NCI-H2196 (cell line): ENCODE measurements at regions not wholly inside any gene's neighbourhood (a gene's known extent, or its start where the extent isn't known, plus 50 kb on each side); places are given as distances from the start of the nearest gene placed in this dataset.

ENCODE experiments used
- DNase-seq: peaks from one replicate; lab custom pipeline; 2025; ENCODE audit not compliant: unreplicated experiment; lab: John Stamatoyannopoulos, UW

DNA sequence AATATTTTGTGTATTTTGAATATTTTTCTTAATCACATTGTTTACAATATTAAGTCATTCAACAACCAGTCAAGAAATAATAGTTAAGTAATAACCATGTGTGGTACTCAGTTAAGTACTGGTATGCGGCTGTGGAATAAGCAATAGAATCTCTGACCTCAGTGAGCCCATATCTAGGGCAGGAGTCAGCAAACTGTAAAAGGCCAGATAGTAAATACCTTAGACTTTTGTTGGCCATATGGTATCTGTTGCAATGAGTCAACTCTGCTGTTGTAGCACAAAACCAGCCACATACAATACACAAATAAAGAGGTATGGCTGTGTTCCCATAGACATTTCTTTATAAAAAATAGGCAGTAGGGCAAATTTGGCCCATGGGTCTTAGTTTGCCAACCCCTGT lies 311.6 kb upstream of the SEMA3A start:
- no peak for DNase-seq

DNA sequence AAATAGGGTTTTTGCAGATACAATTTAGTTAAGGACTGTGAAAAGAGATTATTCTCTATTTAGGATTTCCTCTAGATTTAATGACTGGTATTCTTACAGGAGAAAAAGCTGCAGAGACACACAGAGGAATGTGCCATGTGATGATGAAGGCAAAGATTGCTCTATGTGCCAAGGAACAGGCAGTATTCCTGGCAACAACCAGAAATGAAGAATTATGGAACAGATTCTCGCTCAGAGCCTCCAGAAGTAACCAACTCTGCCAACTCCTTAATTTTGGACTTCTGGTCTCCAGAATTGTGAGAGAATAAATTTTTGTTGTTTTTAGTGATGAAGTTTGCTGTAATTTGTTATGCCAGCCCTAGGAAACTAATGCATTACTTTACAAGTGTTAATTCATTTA lies 307.6 kb upstream of the SEMA3A start:
- no peak for DNase-seq

DNA sequence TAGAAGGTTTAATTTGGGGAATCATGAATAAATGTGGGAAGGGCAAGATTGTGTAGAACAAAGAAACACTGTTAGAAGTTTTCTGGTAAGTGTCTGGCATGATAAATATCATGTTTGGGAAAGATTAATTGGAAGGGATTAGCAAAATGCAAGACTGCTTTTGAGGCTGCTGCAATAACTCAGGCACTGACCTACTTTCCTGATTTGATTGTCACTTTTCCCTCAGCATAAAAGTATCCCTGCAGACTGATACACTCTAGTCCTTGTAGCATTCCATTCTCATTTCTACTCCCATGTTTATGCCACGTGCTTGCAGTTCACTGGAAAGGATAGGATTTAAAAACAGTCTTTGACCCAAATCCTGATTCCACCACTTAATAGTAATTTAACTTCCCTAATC lies 303.3 kb upstream of the SEMA3A start:
- DNase-seq = no peak

DNA sequence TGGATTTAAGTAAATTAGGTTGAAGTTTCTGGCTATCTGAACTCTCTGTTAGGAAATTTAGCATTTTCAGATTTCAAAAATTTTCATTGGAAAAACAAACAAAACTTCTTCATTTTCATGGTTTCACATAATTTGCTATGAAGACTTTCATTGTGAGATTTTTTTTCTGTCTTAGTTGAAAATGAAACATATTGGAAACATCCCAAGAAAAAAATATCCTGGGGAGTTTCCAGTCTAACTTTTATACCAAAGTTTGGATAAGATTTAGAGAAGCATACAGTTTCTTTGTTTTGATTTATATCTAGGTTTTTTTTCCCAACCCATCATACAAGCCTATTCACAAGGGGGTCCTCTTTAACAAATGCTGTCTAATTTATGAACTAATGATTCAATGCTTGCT lies 300.5 kb upstream of the SEMA3A start:
- no peak for DNase-seq

DNA sequence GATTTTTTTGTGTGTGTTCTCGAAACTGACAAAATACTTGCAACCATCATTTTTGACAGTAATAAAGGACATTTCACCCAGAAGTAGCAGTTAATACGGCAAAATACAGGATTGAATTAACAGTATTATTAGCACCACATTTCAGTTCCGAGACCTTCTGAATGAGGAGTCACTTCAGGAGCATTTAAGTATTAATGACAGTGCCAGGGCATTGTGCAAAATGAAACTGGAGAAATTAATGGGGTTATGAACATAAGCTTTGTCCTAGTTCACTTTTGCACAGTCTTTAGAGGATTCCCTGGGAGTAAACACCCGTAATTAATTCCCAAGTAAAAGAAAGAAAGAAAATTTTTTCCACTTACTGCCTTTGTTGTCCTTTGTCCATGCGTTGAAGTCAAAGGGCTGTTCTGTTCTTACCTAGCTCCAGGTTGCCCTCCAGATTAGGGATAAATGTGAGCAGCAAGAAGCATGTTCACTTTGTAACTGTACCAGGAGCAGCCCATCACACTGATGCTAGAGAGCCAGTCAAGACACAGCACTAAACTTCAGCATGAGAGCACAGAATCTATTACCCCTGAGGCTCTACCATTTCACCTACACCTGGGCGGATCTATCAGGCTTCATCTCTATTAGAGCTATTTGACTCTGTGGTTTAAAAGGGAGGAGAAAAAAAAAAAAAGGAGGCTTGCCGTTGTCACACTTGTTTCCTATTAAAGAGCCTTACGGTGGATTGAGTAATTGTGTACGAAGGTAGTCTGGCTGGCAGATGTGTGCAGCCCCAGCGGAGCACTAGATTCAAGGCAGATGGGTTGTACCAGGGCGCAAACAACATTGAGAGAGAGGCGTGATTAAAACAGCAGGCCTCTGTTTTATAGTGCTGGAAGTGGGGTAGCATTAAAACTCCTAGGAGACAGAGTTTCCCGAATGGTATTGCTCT lies 297.8 kb upstream of the SEMA3A start:
- no peak for DNase-seq

DNA sequence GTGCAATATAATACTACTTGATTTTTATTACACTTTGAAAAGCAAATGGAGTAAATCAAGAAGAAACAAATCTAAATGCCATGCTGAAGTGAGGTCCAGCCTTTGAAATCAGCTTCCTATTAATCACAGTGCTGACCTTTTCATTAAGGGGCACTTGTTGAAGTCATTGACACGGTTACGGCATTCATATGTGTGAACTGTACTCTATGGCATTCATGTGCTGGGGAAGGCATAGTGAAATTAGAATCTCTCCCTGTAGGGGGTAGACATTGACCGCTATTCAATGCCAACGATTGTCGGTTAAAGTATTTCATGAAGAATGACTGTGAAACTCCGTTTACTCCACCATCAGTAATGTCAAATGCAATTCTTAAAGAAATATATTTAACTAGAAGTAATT lies 296.1 kb upstream of the SEMA3A start:
- DNase-seq = no peak

DNA sequence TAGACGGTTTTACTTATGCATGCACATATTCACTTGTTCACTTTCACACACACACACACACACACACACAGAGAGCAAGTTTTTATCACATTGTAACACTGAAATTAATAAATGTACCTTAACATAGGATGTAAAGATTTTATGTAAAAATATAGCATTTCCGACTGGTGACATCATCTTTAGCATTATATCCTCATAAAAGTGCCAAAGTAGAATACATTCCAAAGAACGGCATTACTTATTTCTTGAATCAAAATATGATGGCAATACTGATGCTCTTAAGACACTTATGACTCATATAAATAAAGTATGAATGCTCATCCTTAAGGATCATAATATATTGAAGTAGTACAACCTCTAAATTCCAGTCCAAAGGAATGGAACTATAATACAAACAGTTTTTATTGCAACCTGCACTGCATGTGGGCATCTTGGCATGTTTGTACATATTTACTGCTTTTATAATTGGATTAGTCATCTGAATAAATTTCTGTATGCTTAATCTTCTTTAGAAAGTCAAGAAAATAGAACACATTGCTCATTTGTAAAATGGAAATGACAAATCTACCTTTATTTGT lies 290.0 kb upstream of the SEMA3A start:
- no peak for DNase-seq

DNA sequence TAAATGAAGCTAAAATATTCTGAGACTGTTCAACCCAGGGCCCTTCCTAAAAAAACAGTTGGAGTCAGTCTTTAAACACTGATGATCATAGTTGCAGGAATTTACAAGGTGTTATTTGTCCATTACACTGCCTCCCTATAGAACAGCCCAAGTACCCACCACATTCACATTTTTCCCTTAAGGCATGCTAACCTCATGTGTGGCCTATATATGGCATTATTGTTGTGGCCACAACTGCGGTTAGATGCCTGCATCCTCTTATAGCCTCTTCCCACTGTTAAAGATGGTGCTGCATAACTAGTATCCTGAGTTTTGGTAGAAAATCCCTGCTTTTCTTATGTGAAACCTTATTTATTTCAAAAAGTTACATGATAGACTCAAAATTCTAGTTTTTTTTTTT lies 287.9 kb upstream of the SEMA3A start:
- DNase-seq = no peak

DNA sequence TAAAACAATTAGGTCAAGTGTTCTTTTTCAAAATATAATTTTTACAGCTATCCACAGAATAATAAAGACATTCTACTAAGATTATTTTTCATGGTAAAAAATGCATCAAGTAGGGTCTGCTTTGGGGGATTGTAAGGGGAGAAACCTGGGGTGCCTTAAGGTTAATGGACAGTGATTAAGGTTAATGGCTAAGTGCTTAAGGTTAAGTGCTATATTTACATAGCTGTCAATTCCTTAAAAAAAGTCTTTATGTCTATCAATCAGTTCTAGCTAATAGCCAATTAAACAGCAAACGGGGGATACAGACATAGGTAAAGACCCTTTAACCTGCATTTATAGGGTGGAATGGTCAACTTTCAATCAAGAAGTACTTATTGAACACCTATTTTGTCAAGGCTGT lies 284.5 kb upstream of the SEMA3A start:
- DNase-seq = no peak

DNA sequence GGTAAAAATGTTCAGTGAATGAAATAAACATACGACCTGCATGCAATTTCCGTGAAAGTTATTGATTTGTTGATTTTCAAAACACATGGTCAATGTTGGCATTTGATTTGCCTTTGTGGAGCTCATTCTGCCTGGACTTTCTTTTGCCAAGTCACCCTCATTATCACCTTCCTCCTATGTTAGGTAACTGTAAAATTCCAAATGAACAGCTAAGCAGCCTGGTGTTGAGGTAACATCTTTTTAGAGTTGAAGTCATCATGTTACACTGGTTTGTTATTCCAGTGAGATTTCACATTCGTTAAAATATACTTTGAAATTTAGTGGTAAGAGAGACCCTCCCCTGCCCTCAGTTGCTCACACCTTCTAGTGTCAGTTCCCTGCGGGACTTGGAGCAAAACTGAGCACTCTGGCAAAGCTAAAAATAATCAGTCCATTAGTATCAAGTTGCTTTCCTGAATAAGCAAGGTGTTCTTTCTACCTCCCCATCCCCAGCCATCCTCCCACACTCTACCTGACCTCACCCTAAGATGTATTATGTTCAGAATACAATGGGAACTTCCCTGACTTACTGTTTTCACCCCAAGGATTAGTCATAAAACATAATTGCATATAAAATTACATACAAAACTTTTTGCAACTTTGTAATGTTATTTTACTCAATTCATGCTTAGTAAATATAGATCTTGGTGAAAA lies 283.3 kb upstream of the SEMA3A start:
- no peak for DNase-seq

DNA sequence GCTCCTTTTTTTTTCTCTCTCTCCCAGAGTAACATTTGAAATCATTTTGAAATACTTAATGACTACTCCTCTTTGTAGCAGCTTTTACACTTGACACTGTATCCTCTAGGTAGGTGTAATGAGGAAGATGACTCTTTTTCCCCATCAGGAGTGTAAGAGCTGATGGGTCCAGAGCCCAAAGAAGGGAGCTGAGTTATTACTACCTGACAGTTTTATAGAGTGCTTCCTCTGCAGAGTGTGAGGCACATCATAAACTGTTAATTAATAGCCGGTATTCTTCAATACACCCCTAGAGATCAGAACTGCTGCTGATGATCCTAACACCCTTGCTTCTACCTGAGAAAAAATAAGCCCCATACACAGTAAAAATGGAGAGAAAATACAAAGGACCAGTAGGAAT lies 279.8 kb upstream of the SEMA3A start:
- no peak for DNase-seq

DNA sequence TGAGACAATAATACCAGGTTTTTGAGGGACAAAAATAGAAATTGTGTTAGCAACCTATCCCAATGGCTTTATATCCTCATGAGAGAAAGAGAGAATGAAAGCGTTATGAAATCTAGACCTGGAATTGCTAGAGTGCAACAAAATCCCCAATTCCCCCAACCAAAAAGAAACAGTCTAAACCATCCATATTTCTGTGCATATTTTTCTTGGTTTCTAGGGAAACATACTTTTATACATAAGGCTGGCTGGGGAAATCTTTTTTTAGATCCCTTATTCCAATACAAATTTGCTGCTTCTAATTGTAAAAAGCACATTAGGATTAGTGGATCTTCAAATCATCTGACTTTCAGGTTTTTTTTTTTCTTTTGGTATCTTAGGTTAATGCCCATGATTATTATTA lies 277.0 kb upstream of the SEMA3A start:
- DNase-seq = no peak

DNA sequence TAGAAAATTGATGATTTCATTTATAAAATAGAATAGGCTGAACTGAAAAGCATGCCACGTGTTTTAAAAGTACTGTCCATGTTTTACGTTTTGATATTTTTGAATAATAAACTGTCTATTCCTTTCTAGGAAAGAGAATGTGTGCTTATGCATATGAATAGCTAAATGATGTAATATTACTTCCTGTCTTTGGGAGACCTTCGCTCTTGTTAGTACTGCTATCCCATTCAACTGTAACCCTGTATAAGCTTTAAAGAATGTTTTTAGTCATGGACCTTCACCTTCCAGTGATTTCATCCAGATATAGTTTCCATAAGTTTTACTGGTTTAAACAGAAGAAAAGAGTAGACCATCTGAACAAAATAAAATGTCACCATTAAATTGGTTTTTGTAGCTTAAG lies 274.4 kb upstream of the SEMA3A start:
- DNase-seq = no peak

DNA sequence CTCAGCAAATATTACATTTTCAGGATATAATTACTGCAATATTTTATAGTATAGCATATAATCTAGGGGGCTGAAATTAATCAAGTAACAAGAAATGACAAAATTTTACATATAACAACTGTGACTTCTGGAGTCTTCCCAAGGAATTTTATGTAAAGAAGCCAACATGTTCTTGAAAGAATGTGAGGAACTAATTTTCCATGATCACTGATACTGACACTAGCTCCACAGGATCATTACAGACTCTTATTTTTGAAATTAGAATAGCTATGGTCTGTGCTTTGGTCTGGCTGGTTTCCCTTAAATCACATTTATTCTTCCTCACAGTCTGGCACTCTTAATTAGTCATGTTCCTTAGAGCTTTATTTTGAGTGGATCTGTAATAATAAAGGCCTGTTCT lies 267.7 kb upstream of the SEMA3A start:
- DNase-seq = no peak

DNA sequence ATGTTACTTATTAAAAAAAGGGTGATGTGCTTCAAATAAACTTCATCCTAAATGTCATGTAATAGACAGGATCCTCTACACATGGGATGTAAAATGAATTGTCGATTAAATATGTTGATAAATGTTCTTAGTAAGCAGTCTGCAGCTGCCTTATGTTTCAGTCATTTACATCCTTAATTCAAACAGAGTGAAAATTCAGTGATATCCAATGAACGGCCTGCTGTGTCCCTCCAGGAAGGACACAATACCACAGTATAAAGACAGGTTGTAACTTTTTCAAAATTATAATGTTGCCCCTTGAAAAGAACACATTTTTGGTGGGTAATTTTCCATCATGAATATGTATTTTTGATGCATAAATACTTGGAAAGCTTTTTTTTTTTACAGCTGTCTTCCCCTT lies 266.5 kb upstream of the SEMA3A start:
- no peak for DNase-seq

DNA sequence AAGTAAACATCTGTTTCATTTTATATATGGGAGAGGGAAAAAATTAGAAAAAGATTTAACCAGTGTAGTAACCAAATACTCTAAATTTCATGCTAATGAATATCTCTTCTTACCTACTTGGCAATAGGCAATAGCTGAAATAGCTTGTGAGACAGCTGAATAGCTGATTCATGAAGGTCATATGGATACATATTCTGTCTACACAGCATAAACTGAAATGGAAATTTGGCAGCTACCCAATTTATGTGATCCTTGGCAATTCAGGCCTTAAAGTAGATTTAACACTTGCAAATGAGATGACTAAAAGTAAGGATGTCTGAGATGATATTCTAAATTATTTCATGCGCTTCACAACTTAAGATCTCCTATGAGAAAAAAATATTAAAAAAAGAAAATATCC lies 261.2 kb upstream of the SEMA3A start:
- DNase-seq = no peak

DNA sequence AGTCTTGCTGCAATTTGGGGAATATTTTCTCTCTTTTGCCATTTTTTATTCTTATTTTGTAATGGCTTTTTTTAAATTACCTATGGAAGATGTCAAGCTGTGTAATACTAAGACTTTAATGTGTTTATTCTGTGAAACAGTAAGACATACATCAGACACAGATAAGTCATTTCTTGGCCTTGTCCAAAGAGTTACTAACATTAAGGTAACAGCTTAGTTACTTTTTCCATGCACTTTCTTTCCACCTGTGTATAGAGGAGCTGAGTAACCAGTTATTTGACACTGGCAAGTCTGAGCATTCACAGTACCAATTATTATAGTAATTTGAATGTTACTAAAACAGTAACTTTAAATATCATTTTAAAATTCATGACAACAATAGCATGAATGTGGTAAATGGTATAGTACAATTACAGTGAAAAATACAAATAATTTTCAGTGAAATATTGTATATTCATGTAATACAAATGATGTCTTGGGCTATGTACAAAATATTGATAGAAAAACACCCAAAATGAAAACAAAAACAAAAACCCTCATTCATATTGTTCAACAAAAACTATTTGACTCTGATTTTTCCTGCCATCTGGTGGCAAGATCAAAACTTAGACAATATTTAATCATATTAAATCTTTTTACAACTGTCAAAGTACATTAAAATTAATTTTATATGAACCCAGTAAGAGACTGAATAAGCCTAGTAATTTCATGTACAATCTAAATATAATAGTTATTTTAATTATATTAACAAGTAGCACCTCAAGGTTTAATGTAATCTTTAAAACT lies 259.8 kb upstream of the SEMA3A start:
- DNase-seq = no peak

DNA sequence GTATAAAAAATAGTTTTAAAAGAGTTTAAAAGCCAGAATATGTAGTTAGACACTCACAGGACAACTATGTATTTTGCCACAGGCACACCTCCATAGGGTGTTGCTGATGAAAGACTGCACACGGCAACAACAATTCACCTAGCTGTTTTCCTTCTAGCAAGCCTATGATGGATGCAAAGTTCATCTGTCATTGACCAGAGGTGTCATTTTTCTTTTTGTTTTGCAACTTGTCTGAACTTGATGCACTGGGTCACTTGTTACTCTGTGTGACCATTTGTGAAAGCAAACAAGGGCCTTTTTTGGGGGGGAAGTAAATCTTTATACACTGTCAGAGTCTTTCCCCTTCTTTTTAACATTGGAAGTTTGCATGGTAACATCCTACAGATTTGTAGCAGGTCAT lies 258.0 kb upstream of the SEMA3A start:
- no peak for DNase-seq

DNA sequence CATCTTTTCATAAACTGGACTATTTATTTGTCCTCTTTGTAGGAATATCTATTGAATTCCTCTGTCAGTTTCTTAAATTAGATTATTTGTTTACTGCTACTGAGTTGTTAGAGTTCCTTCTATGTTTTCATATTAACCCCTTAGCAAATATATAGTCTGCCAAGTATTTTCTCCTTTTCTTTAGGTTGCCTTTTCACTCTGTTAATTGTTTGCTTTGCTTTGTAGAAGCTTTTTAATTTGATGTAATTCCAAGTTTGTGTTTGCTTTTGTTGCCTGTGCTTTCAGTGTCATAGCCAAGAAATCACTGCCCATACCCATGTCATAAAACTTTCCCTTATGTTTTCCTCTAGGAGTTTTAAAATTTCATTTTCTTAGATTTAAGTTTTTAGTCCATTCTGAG lies 256.2 kb upstream of the SEMA3A start:
- no peak for DNase-seq

DNA sequence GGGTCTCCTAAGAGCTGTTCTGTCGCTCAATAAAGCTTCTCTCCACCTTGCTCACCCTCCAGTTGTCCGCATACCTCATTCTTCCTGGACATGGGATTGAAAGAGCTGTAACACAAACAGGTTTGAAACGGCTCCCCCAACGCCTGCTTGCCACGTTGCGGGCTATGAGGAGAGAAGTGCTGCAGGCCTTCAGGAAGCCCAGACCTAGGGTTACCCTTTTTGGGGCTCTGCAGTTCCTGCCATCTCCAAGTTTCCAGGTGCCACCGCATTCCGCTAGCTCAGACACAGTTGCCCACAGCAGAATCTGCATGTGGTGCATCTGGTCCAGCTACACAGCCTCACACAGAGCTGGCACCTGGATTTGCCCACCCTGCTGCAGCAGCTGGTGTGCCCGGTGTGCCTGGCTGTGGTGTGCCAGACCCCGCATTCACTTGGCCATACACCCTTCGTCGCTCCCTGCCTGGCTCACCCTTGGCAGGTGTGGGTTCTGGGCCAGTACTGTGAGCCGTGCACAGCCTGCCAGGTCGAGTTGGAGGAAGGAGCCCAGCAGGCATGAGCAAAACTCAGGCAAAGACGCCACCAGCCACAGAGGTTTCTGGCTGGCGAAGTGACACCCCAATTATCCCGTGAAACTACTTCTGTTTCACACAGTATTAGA lies 253.2 kb upstream of the SEMA3A start:
- DNase-seq = no peak

DNA sequence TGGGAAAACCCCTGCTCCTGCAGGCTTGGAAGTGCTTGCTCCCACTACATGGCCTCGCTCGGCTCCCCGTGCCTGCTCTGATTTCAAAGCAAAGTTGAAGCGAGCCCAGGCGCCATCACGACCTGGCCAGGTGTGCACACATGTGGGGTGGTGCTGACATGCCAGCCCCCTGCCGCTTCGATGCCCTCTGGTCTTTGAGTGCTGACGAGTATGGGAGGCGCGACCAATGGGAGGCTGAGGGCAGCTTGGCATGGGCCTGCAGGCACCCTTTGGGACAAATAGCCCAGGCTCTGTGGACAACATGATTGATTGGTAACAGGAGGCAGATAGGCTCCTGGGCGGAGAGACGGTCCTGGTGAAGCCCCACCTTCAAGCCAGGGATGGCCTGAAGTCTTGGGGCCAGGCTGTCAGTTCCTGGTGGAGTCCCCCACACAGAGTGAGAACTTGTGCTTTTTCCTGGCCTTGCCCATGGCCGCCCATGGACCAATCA lies 252.4 kb upstream of the SEMA3A start:
- no peak for DNase-seq
